Gastrocnemius medialis (tissue), 4 donors: ENCODE measurements at regions not wholly inside any gene's neighbourhood (a gene's known extent, or its start where the extent isn't known, plus 50 kb on each side); places are given as distances from the start of the nearest gene placed in this dataset.

Experiments used
- CTCF ChIP-seq, 5 experiments: fragments of 450-650 bp in 3 of 5; fragments of 200-600 bp in 2 of 5; sonication (generic) in 2 of 5; IDR thresholded peaks in 4 of 5; conservative IDR thresholded peaks in 1 of 5; 1 replicate in 4 of 5; 2 replicates in 1 of 5; pipeline ENCODE4 v1.5.1; 2016 to 2019; ENCODE audit warnings: antibody characterized with exemption in 5 of 5, mild to moderate bottlenecking in 3 of 5, moderate library complexity in 3 of 5
- POLR2A ChIP-seq, 2 donors: fragments of 450-650 bp; IDR thresholded peaks; one replicate each; pipeline ENCODE4 v1.6.1; 2017; ENCODE audit warnings: antibody characterized with exemption in 2 of 2, mild to moderate bottlenecking in 2 of 2, moderate library complexity in 2 of 2

- TF ChIP-seq CTCF (IDR thresholded peaks at IDR 0.05 in 4 of 5, conservative IDR thresholded peaks at IDR 0.05 in 1 of 5) (no peak), POLR2A (IDR thresholded peaks at IDR 0.05) (no peak)
Observed at GRCh38 chr9:89825669-89826068, 220.9 kb downstream of the GADD45G start.
